GM19468 (cell line): ENCODE measurements at regions not wholly inside any gene's neighbourhood (a gene's known extent, or its start where the extent isn't known, plus 50 kb on each side); places are given as distances from the start of the nearest gene placed in this dataset.
"Not testable (repeated sequence)": the region's sequence is repeated elsewhere in the genome, so short reads cannot be mapped to it uniquely, and the experiment has no call there.

ENCODE experiments used
- ATAC-seq: cut with Tn5 transposase; IDR thresholded peaks from one replicate; pipeline ENCODE4 v1.9.1; 2021; ENCODE audit warnings: mild to moderate bottlenecking, moderate library complexity, moderate number of reproducible peaks; ENCODE audit not compliant: unreplicated experiment; ENCODE audit errors: extremely low read depth

GRCh38 chr10:33041783-33042437 lies 83.9 kb upstream of the ITGB1 start:
- ATAC-seq: no peak

GRCh38 chr10:33040436-33040835 lies 82.4 kb upstream of the ITGB1 start:
- ATAC-seq: no peak

- no peak for ATAC-seq
These were observed 81.2 kb upstream of the ITGB1 start for GRCh38 chr10:33039181-33039580.

- no peak for ATAC-seq
These were observed 80.6 kb upstream of the ITGB1 start for GRCh38 chr10:33038672-33039071.

GRCh38 chr10:33037726-33038125 lies 79.7 kb upstream of the ITGB1 start:
- no peak for ATAC-seq

GRCh38 chr10:33036670-33037069 lies 78.6 kb upstream of the ITGB1 start:
- ATAC-seq: no peak

- ATAC-seq: no peak
These were observed 77.4 kb upstream of the ITGB1 start for GRCh38 chr10:33035411-33035810.

GRCh38 chr10:33034931-33035330 lies 76.9 kb upstream of the ITGB1 start:
- no peak for ATAC-seq

- no peak for ATAC-seq
These were observed 74.7 kb upstream of the ITGB1 start for GRCh38 chr10:33032654-33033151.

- ATAC-seq: no peak
These were observed 74.0 kb upstream of the ITGB1 start for GRCh38 chr10:33031815-33032653.

GRCh38 chr10:33031171-33031570 lies 73.1 kb upstream of the ITGB1 start:
- no peak for ATAC-seq

GRCh38 chr10:33028515-33028914 lies 70.5 kb upstream of the ITGB1 start:
- ATAC-seq: not testable (repeated sequence)

- no peak for ATAC-seq
These were observed 69.1 kb upstream of the ITGB1 start for GRCh38 chr10:33027088-33027487.

GRCh38 chr10:33026422-33026821 lies 68.4 kb upstream of the ITGB1 start:
- ATAC-seq: no peak

- no peak for ATAC-seq
These were observed 67.9 kb upstream of the ITGB1 start for GRCh38 chr10:33025910-33026309.

- no peak for ATAC-seq
These were observed 67.0 kb upstream of the ITGB1 start for GRCh38 chr10:33025039-33025438.

GRCh38 chr10:33022691-33023090 lies 64.7 kb upstream of the ITGB1 start:
- no peak for ATAC-seq

- ATAC-seq: no peak
These were observed 64.1 kb upstream of the ITGB1 start for GRCh38 chr10:33022090-33022489.

GRCh38 chr10:33016988-33017387 lies 59.0 kb upstream of the ITGB1 start:
- no peak for ATAC-seq

GRCh38 chr10:33015761-33016547 lies 57.9 kb upstream of the ITGB1 start:
- no peak for ATAC-seq

- not testable (repeated sequence) for ATAC-seq
These were observed 55.3 kb upstream of the ITGB1 start for GRCh38 chr10:33013331-33013730.
